Loucy (cell line): ENCODE measurements at regions not wholly inside any gene's neighbourhood (a gene's known extent, or its start where the extent isn't known, plus 50 kb on each side); places are given as distances from the start of the nearest gene placed in this dataset.

Experiments
- H2AFZ ChIP-seq: fragments of 200-600 bp; sonication (generic); 2 replicates; pipeline ENCODE4 v1.6.0; 2016; ENCODE audit warnings: antibody characterized with exemption, mild to moderate bottlenecking, low read length, moderate library complexity
- H3F3A ChIP-seq: fragments of 200-600 bp; 2 replicates; pipeline ENCODE4 v1.6.0; 2016; ENCODE audit warnings: antibody characterized with exemption, low read depth, mild to moderate bottlenecking
- H3K27me3 ChIP-seq: fragments of 200-600 bp; sonication (generic); 2 replicates; pipeline ENCODE4 v1.6.1; 2014; ENCODE audit warnings: low read length, mild to moderate bottlenecking; ENCODE audit not compliant: insufficient read depth, poor library complexity, severe bottlenecking
- H3K36me3 ChIP-seq: fragments of 200-600 bp; sonication (generic); 2 replicates; pipeline ENCODE4 v1.6.1; 2016; ENCODE audit warnings: low read length; ENCODE audit not compliant: insufficient read depth
- H3K4me1 ChIP-seq: fragments of 200-600 bp; sonication (generic); 2 replicates; pipeline ENCODE4 v1.5.1; 2014; ENCODE audit warnings: low read length, mild to moderate bottlenecking; ENCODE audit not compliant: insufficient read depth, poor library complexity, severe bottlenecking
- H3K4me2 ChIP-seq: fragments of 200-600 bp; sonication (generic); 2 replicates; pipeline ENCODE4 v1.6.0; 2014; ENCODE audit warnings: antibody characterized with exemption, low read length, low read depth, mild to moderate bottlenecking; ENCODE audit not compliant: poor library complexity, severe bottlenecking
- H3K4me3 ChIP-seq: fragments of 200-600 bp; sonication (generic); 2 replicates; pipeline ENCODE4 v1.5.1; 2014; ENCODE audit warnings: low read length, mild to moderate bottlenecking, mixed read lengths; ENCODE audit not compliant: poor library complexity, severe bottlenecking
- H3K79me2 ChIP-seq: fragments of 200-600 bp; sonication (generic); 2 replicates; pipeline ENCODE4 v1.6.1; 2014; ENCODE audit warnings: low read length; ENCODE audit not compliant: insufficient read depth
- H3K9ac ChIP-seq: fragments of 200-600 bp; sonication (generic); 2 replicates; pipeline ENCODE4 v1.6.0; 2014; ENCODE audit warnings: mild to moderate bottlenecking, low read depth, low read length, moderate library complexity; ENCODE audit not compliant: poor library complexity, severe bottlenecking
- H3K9me2 ChIP-seq: fragments of 200-600 bp; sonication (generic); replicated peaks from 2 replicates; pipeline ENCODE4 v1.6.1; 2016; ENCODE audit warnings: low read depth, low read length, mixed read lengths
- H3K9me3 ChIP-seq: fragments of 200-600 bp; sonication (generic); 2 replicates; pipeline ENCODE4 v1.6.1; 2014; ENCODE audit warnings: mild to moderate bottlenecking, antibody characterized with exemption, low read length, low read depth; ENCODE audit not compliant: insufficient read depth
- H4K20me1 ChIP-seq: fragments of 200-600 bp; sonication (generic); 2 replicates; pipeline ENCODE4 v1.6.0; 2014; ENCODE audit warnings: antibody characterized with exemption, low read length, mild to moderate bottlenecking; ENCODE audit not compliant: insufficient read depth, poor library complexity, severe bottlenecking
- CTCF ChIP-seq: fragments of 200-600 bp; sonication (generic); conservative IDR thresholded peaks from 2 replicates; pipeline ENCODE4 v1.5.1; 2014; ENCODE audit warnings: mild to moderate bottlenecking, antibody characterized with exemption, low read length
- EZH2phosphoT487 ChIP-seq: fragments of 200-600 bp; IDR thresholded peaks from 2 replicates; pipeline ENCODE4 v1.6.1; 2018; ENCODE audit warnings: antibody characterized with exemption, mild to moderate bottlenecking, moderate library complexity, borderline replicate concordance

GRCh38 chr10:52673468-52673867 is 99.1 kb downstream of the MBL2 start:
- Histone ChIP-seq H3K27me3 (no peaks in the 10 kb centered on the region), H3K4me3 (no peak overlapping the region), H3K9ac (no peak overlapping the region), H3K9me2 (no peaks in the 10 kb centered on the region), H2AFZ (no peak overlapping the region), H3K79me2 (no peaks in the 10 kb centered on the region), H3K4me1 (no peaks in the 10 kb centered on the region), H4K20me1 (no peaks in the 10 kb centered on the region), H3K36me3 (no peaks in the 10 kb centered on the region), H3K4me2 (no peak overlapping the region), H3F3A (no peaks in the 10 kb centered on the region), H3K9me3 (no peaks in the 10 kb centered on the region)
- TF ChIP-seq CTCF (no peak), EZH2phosphoT487 (no peak)

- Histone ChIP-seq H3K27me3 (no peaks in the 10 kb centered on the region), H3K79me2 (no peaks in the 10 kb centered on the region), H2AFZ (no peak overlapping the region), H3K9ac (no peak overlapping the region), H3K4me2 (no peak overlapping the region), H3K4me3 (no peak overlapping the region), H3F3A (no peaks in the 10 kb centered on the region), H3K4me1 (no peaks in the 10 kb centered on the region), H4K20me1 (no peaks in the 10 kb centered on the region), H3K9me3 (no peaks in the 10 kb centered on the region), H3K9me2 (no peaks in the 10 kb centered on the region), H3K36me3 (no peaks in the 10 kb centered on the region)
- TF ChIP-seq EZH2phosphoT487 (no peak), CTCF (no peak)
These were observed 98.1 kb downstream of the MBL2 start for GRCh38 chr10:52674474-52674873.

DNA sequence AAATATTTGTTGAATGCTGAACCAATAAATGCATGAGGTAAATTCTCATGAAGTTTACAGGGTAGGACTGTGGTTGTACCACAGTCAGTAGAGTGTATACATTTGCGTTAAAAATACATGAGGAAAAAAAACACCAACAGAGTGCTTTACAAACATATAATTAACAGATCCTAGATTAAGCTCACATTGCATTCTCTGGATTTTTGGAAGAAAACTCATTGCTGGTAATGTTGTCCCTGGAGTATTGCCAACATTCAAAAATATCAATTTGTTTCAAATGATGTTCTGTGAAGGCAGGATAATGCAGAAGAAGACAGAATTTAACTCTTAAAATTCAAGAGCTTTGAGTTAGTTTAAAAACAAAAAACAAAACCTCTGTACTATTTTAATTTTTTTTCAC is 95.5 kb downstream of the MBL2 start:
- Histone ChIP-seq H3K9me2 (no peaks in the 10 kb centered on the region), H3K4me3 (no peak overlapping the region), H3K27me3 (no peaks in the 10 kb centered on the region), H3K9me3 (no peaks in the 10 kb centered on the region), H3K4me1 (no peaks in the 10 kb centered on the region), H3K79me2 (no peaks in the 10 kb centered on the region), H3K4me2 (no peak overlapping the region), H4K20me1 (no peaks in the 10 kb centered on the region), H3F3A (no peaks in the 10 kb centered on the region), H3K36me3 (no peaks in the 10 kb centered on the region), H2AFZ (no peak overlapping the region), H3K9ac (no peak overlapping the region)
- TF ChIP-seq CTCF (no peak), EZH2phosphoT487 (no peak)
